ENCODE measurements at regions not wholly inside any gene's neighbourhood (a gene's known extent, or its start where the extent isn't known, plus 50 kb on each side); places are given as distances from the start of the nearest gene placed in this dataset.
A peak's percentile ranks its signal among the peaks of the same experiment; 100 is the strongest.

DNA sequence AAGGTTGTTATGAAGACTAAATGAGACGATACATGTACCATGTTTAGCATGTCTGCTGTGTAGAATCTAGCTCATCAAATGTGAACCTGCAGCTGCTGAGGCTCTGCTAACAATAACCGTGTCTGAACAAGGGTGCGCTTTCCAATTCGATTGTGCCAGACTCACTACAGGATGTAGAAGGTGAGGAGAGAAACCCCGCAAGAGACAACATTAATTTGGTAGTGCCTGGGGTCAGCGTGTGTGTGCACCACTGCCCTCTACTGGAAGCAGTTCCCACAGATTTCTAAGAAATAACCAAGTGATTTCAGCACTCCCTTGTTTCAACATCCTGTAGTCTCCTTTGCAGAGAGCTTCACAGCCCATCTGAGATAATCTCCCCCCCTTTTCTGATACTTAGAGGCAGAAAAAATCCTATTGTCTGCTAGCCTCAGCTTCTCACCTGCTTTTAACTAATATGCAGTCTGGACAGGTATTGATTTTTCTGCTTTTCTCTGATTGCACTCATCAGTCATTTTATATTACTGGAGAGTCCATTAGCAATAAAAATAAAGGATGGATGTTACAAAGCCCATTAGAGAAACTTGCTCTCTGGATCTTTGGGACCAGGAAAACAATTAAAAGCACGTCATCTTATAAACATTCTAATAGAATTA is 96.7 kb upstream of the BACH2 start:
- Histone ChIP-seq H3K4me1 (ENCODE audit: insufficient read depth, poor library complexity, severe bottlenecking) (no peaks in the 10 kb centered on the region), H3K36me3 (ENCODE audit: low read depth) (no peaks in the 10 kb centered on the region), H3K27ac (ENCODE audit: poor library complexity, severe bottlenecking) (no peak overlapping the region), H3K4me3 (ENCODE audit: severe bottlenecking) (no peak overlapping the region), H3K9me3 (ENCODE audit: severe bottlenecking) (no peaks in the 10 kb centered on the region), H3K27me3 (ENCODE audit: insufficient read depth, poor library complexity, severe bottlenecking) (no peaks in the 10 kb centered on the region)
- ATAC-seq (ENCODE audit: low read depth) (peak; percentile 57; the same call in 2 of the 3 replicates), DNase-seq (ENCODE audit: low spot score) (no peak)
- TF ChIP-seq, protein P1, sequence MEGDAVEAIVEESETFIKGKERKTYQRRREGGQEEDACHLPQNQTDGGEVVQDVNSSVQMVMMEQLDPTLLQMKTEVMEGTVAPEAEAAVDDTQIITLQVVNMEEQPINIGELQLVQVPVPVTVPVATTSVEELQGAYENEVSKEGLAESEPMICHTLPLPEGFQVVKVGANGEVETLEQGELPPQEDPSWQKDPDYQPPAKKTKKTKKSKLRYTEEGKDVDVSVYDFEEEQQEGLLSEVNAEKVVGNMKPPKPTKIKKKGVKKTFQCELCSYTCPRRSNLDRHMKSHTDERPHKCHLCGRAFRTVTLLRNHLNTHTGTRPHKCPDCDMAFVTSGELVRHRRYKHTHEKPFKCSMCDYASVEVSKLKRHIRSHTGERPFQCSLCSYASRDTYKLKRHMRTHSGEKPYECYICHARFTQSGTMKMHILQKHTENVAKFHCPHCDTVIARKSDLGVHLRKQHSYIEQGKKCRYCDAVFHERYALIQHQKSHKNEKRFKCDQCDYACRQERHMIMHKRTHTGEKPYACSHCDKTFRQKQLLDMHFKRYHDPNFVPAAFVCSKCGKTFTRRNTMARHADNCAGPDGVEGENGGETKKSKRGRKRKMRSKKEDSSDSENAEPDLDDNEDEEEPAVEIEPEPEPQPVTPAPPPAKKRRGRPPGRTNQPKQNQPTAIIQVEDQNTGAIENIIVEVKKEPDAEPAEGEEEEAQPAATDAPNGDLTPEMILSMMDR (IDR thresholded peaks at IDR 0.05; ENCODE audit: poor library complexity, severe bottlenecking): peak; percentile 88

DNA sequence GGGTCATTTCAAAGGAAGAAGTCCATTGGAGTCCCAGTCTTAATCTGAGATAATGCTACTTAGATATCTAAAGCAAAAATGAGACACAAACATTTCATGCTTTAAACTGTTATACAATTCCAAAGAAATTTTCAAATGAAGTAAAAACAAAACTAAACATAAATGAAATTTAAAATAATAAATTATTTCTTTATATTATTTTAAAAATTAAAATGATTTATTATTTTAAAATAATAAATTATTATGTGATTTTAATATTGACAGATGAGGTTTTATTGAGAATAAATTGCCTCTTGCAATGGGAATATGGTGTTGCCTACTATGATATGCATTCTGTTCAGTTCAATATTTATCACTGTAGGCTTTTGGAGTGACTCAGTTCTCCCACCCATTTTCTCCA is 93.7 kb upstream of the BACH2 start:
- Histone ChIP-seq H3K9me3 (ENCODE audit: severe bottlenecking) (no peaks in the 10 kb centered on the region), H3K4me3 (ENCODE audit: severe bottlenecking) (no peak overlapping the region), H3K27me3 (ENCODE audit: insufficient read depth, poor library complexity, severe bottlenecking) (no peaks in the 10 kb centered on the region), H3K4me1 (ENCODE audit: insufficient read depth, poor library complexity, severe bottlenecking) (no peaks in the 10 kb centered on the region), H3K36me3 (ENCODE audit: low read depth) (no peaks in the 10 kb centered on the region), H3K27ac (ENCODE audit: poor library complexity, severe bottlenecking) (no peak overlapping the region)
- DNase-seq (ENCODE audit: low spot score) (no peak), ATAC-seq (ENCODE audit: low read depth) (no peak)
- TF ChIP-seq, protein P1 (IDR thresholded peaks at IDR 0.05; ENCODE audit: poor library complexity, severe bottlenecking): no peak

DNA sequence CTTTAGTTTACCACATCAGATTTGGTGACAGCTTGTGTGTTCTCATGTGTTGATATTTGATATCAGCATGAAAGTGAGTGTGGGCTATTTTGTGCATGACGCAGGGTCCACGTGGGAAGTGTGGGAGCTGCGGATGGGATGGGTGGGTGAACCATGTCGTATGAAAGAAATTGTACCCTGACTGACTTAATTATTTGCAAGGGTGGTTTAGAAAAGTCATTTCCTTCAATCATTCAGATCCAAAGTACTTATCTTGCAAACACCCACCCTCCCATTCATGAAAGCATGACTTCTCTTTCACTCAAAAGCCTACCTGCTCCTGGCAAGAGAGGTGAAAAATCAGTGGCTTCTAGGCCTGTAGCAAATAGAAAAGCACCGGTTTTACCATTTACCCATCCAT is 91.8 kb upstream of the BACH2 start:
- TF ChIP-seq, protein P1 (IDR thresholded peaks at IDR 0.05; ENCODE audit: poor library complexity, severe bottlenecking): no peak
- H3K4me1 ChIP-seq (ENCODE audit: insufficient read depth, poor library complexity, severe bottlenecking): no peaks in the 10 kb centered on the region
- no peaks in the 10 kb centered on the region for H3K9me3 ChIP-seq (ENCODE audit: severe bottlenecking)
- H3K4me3 ChIP-seq (ENCODE audit: severe bottlenecking): no peak overlapping the region
- ATAC-seq (ENCODE audit: low read depth) (no peak), DNase-seq (ENCODE audit: low spot score) (no peak)
- no peaks in the 10 kb centered on the region for H3K27me3 ChIP-seq (ENCODE audit: insufficient read depth, poor library complexity, severe bottlenecking)
- no peak overlapping the region for H3K27ac ChIP-seq (ENCODE audit: poor library complexity, severe bottlenecking)
- H3K36me3 ChIP-seq (ENCODE audit: low read depth): no peaks in the 10 kb centered on the region

GRCh38 chr6:90387826-90388225 is 91.2 kb upstream of the BACH2 start:
- Histone ChIP-seq H3K9me3 (ENCODE audit: severe bottlenecking) (no peaks in the 10 kb centered on the region), H3K27ac (ENCODE audit: poor library complexity, severe bottlenecking) (no peak overlapping the region), H3K27me3 (ENCODE audit: insufficient read depth, poor library complexity, severe bottlenecking) (no peaks in the 10 kb centered on the region), H3K4me3 (ENCODE audit: severe bottlenecking) (no peak overlapping the region), H3K4me1 (ENCODE audit: insufficient read depth, poor library complexity, severe bottlenecking) (no peaks in the 10 kb centered on the region), H3K36me3 (ENCODE audit: low read depth) (no peaks in the 10 kb centered on the region)
- TF ChIP-seq, protein P1 (IDR thresholded peaks at IDR 0.05; ENCODE audit: poor library complexity, severe bottlenecking): no peak
- ATAC-seq (ENCODE audit: low read depth): no peak
- DNase-seq (ENCODE audit: low spot score): no peak

- Histone ChIP-seq H3K27me3 (ENCODE audit: insufficient read depth, poor library complexity, severe bottlenecking) (no peaks in the 10 kb centered on the region), H3K4me3 (ENCODE audit: severe bottlenecking) (no peak overlapping the region), H3K36me3 (ENCODE audit: low read depth) (no peaks in the 10 kb centered on the region), H3K9me3 (ENCODE audit: severe bottlenecking) (no peaks in the 10 kb centered on the region), H3K4me1 (ENCODE audit: insufficient read depth, poor library complexity, severe bottlenecking) (no peaks in the 10 kb centered on the region), H3K27ac (ENCODE audit: poor library complexity, severe bottlenecking) (no peak overlapping the region)
- TF ChIP-seq, protein P1 (IDR thresholded peaks at IDR 0.05; ENCODE audit: poor library complexity, severe bottlenecking): no peak
- ATAC-seq (ENCODE audit: low read depth): no peak
- no peak for DNase-seq (ENCODE audit: low spot score)
These were observed 90.7 kb upstream of the BACH2 start for GRCh38 chr6:90387383-90387775.
